DND-41 (cell line): ENCODE measurements at regions not wholly inside any gene's neighbourhood (a gene's known extent, or its start where the extent isn't known, plus 50 kb on each side); places are given as distances from the start of the nearest gene placed in this dataset.

Experiments used
- ATAC-seq: fragments of 200-7000 bp; cut with Tn5 transposase; 3 replicates; pipeline ENCODE4 v1.9.1; 2021; ENCODE audit warnings: low read depth; ENCODE audit not compliant: insufficient read depth
- DNase-seq: peaks from one replicate; pipeline ENCODE4 v3.0.0-alpha.2; 2020
- H2AFZ ChIP-seq: 2 replicates; pipeline ENCODE4 v1.6.0; 2012; ENCODE audit warnings: low read depth, low read length
- H3K27ac ChIP-seq: 2 replicates; pipeline ENCODE4 v1.5.1; 2012; ENCODE audit warnings: low read length, inconsistent platforms
- H3K27me3 ChIP-seq: fragments of 200-600 bp; sonication (generic); 2 replicates; pipeline ENCODE4 v1.6.0; 2012; ENCODE audit warnings: low read length, mild to moderate bottlenecking, inconsistent platforms; ENCODE audit not compliant: insufficient read depth, poor library complexity
- H3K36me3 ChIP-seq: 2 replicates; pipeline ENCODE4 v1.5.1; 2012; ENCODE audit warnings: low read length, inconsistent platforms; ENCODE audit not compliant: insufficient read depth
- H3K4me1 ChIP-seq: 2 replicates; pipeline ENCODE4 v1.5.1; 2012; ENCODE audit warnings: mild to moderate bottlenecking, low read length; ENCODE audit not compliant: insufficient read depth
- H3K4me2 ChIP-seq: 2 replicates; pipeline ENCODE4 v1.6.0; 2012; ENCODE audit warnings: mild to moderate bottlenecking, moderate library complexity, low read length, inconsistent platforms; ENCODE audit not compliant: insufficient read depth
- H3K4me3 ChIP-seq, 2 experiments: fragments of 200-600 bp in 1 of 2; shearing (Covaris generic) in 1 of 2; 2 replicates each; pipeline ENCODE4 v1.5.1; 2012 to 2016; ENCODE audit warnings: inconsistent platforms in 2 of 2, low read length in 2 of 2, mild to moderate bottlenecking in 2 of 2, low read depth in 1 of 2, moderate library complexity in 1 of 2
- H3K79me2 ChIP-seq: 2 replicates; pipeline ENCODE4 v1.6.0; 2012; ENCODE audit warnings: low read length, inconsistent platforms; ENCODE audit not compliant: insufficient read depth
- H3K9ac ChIP-seq: 2 replicates; pipeline ENCODE4 v1.6.0; 2012; ENCODE audit warnings: low read depth, mild to moderate bottlenecking, inconsistent platforms, low read length, moderate library complexity
- H3K9me3 ChIP-seq: 2 replicates; pipeline ENCODE4 v1.5.1; 2012; ENCODE audit warnings: low read length, moderate library complexity, mild to moderate bottlenecking, inconsistent platforms; ENCODE audit not compliant: insufficient read depth, severe bottlenecking
- H4K20me1 ChIP-seq: 2 replicates; pipeline ENCODE4 v1.6.0; 2012; ENCODE audit warnings: low read length; ENCODE audit not compliant: insufficient read depth
- EZH2 ChIP-seq: IDR thresholded peaks from 3 replicates; pipeline ENCODE4 v1.6.1; 2012; ENCODE audit warnings: borderline replicate concordance, low read depth, mild to moderate bottlenecking, moderate library complexity, low read length, inconsistent platforms; ENCODE audit not compliant: severe bottlenecking
- TF ChIP-seq, protein P1 (sequence below): IDR thresholded peaks from 2 replicates; pipeline ENCODE4 v1.5.1; 2012; ENCODE audit warnings: borderline replicate concordance, low read length, moderate library complexity, mild to moderate bottlenecking; ENCODE audit not compliant: poor library complexity, severe bottlenecking; ENCODE audit errors: extremely low read depth

DNA sequence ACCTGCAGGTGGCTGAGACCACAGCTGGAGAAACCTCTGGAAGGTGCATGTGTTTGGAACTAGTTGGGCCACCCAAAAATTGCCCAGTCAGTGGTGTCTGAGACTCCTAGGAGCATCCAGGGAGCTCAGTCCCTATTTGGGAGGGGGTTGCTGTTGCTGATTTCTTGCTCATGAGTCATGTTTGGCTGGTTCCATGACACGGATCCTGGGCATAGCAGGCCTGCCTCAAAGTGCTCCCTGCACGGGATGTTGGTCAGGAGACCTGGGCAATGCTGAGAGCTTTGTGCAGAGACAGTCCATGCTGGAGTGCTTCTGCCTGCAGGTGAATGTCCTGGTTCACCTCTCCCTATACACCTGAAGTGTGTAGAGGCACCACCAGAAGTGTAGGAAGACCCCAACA is 194.2 kb downstream of the GLI2 start:
- H3K4me3 ChIP-seq: no peak overlapping the region
- no peak overlapping the region for H2AFZ ChIP-seq
- TF ChIP-seq, protein P1, sequence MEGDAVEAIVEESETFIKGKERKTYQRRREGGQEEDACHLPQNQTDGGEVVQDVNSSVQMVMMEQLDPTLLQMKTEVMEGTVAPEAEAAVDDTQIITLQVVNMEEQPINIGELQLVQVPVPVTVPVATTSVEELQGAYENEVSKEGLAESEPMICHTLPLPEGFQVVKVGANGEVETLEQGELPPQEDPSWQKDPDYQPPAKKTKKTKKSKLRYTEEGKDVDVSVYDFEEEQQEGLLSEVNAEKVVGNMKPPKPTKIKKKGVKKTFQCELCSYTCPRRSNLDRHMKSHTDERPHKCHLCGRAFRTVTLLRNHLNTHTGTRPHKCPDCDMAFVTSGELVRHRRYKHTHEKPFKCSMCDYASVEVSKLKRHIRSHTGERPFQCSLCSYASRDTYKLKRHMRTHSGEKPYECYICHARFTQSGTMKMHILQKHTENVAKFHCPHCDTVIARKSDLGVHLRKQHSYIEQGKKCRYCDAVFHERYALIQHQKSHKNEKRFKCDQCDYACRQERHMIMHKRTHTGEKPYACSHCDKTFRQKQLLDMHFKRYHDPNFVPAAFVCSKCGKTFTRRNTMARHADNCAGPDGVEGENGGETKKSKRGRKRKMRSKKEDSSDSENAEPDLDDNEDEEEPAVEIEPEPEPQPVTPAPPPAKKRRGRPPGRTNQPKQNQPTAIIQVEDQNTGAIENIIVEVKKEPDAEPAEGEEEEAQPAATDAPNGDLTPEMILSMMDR: no peak
- no peak for TF ChIP-seq EZH2
- H3K79me2 ChIP-seq: no peaks in the 10 kb centered on the region
- H3K27ac ChIP-seq: no peak overlapping the region
- no peaks in the 10 kb centered on the region for H4K20me1 ChIP-seq
- ATAC-seq (no peak), DNase-seq (no peak)
- no peak overlapping the region for H3K4me2 ChIP-seq
- H3K9me3 ChIP-seq: no peaks in the 10 kb centered on the region
- no peak overlapping the region for H3K9ac ChIP-seq
- H3K4me1 ChIP-seq: no peaks in the 10 kb centered on the region
- H3K27me3 ChIP-seq: no peaks in the 10 kb centered on the region
- no peaks in the 10 kb centered on the region for H3K36me3 ChIP-seq

DNA sequence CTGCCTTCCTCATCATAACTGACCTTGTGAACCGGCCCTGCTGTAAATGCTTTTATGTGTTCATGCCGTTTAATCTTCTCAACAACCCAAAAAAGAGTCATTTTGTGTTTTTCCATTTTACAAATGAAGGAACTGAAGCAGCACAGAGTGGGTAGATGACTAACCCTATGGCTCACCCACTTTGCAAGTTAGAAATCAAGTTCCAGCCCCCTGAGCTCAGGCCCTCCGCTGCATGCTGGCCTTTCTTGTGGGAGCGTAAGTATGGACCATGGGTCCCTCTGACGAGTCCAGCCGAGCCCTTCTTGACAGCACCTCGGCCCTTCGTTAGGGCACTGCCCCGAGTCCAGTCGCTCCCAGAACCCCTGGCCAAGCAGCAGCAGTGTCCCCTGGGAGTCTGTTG is 194.6 kb downstream of the GLI2 start:
- no peak overlapping the region for H3K27ac ChIP-seq
- DNase-seq: no peak
- no peaks in the 10 kb centered on the region for H3K36me3 ChIP-seq
- H3K4me2 ChIP-seq: no peak overlapping the region
- H3K9ac ChIP-seq: no peak overlapping the region
- H2AFZ ChIP-seq: no peak overlapping the region
- H3K4me3 ChIP-seq: no peak overlapping the region
- H3K79me2 ChIP-seq: no peaks in the 10 kb centered on the region
- ATAC-seq: no peak
- TF ChIP-seq, protein P1: no peak
- no peak for TF ChIP-seq EZH2
- no peaks in the 10 kb centered on the region for H3K4me1 ChIP-seq
- no peaks in the 10 kb centered on the region for H4K20me1 ChIP-seq
- H3K27me3 ChIP-seq: no peaks in the 10 kb centered on the region
- no peaks in the 10 kb centered on the region for H3K9me3 ChIP-seq

DNA sequence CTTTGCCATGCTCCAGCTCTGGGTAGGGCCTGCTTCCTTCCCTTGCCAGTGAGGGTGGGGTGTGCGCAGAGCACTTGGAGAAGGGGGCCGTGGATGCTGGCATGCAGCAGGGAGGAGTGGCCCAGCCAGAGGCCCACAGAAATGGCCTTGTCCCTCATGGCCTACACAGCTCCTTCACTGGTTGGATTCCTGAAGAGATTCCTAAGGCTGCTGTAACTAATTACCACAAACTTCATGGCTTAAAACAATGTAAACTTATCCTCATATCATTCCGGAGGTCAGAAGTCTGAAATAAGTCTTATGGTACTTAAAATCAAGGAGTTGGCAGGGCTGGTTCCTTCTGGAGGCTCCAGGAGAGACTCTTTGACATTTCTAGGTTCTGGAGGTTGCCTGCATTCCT is 195.2 kb downstream of the GLI2 start:
- no peak for ATAC-seq
- H3K9ac ChIP-seq: no peak overlapping the region
- DNase-seq: no peak
- H3K79me2 ChIP-seq: no peaks in the 10 kb centered on the region
- no peaks in the 10 kb centered on the region for H3K4me1 ChIP-seq
- H3K4me3 ChIP-seq: no peak overlapping the region
- H3K36me3 ChIP-seq: no peaks in the 10 kb centered on the region
- H3K4me2 ChIP-seq: no peak overlapping the region
- TF ChIP-seq EZH2: no peak
- TF ChIP-seq, protein P1: no peak
- H2AFZ ChIP-seq: no peak overlapping the region
- no peak overlapping the region for H3K27ac ChIP-seq
- no peaks in the 10 kb centered on the region for H3K9me3 ChIP-seq
- no peaks in the 10 kb centered on the region for H4K20me1 ChIP-seq
- no peaks in the 10 kb centered on the region for H3K27me3 ChIP-seq

DNA sequence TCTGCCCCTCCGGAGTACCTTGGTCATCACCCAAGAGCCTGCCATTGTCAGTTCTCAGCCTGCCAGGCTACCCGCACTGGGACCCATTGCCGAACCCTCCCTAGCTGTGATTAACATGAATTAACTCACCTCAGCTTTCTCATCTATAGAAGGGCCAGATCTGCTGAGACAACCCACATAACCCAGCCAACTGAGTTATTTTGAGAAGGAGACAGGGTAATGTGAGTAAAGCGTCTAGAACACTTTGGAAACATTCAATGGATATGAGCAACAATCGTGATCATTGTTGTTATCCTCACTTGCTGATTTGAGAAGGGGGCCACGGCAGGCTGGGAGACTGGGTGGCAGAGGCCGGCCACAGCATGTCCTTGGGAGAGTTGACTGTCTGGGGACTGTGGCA is 196.8 kb downstream of the GLI2 start:
- H2AFZ ChIP-seq: no peak overlapping the region
- no peaks in the 10 kb centered on the region for H3K79me2 ChIP-seq
- no peaks in the 10 kb centered on the region for H3K27me3 ChIP-seq
- TF ChIP-seq, protein P1: no peak
- H3K4me1 ChIP-seq: no peaks in the 10 kb centered on the region
- no peak overlapping the region for H3K4me2 ChIP-seq
- H3K4me3 ChIP-seq: no peak overlapping the region
- H3K27ac ChIP-seq: no peak overlapping the region
- no peak for DNase-seq
- no peaks in the 10 kb centered on the region for H4K20me1 ChIP-seq
- no peak overlapping the region for H3K9ac ChIP-seq
- no peaks in the 10 kb centered on the region for H3K9me3 ChIP-seq
- no peak for ATAC-seq
- H3K36me3 ChIP-seq: no peaks in the 10 kb centered on the region
